SK-N-SH (cell line): ENCODE measurements at regions not wholly inside any gene's neighbourhood (a gene's known extent, or its start where the extent isn't known, plus 50 kb on each side); places are given as distances from the start of the nearest gene placed in this dataset.

Experiments used
- CTCF ChIA-PET: fragments of 300-600, 350-600 bp; formaldehyde crosslinking; extraction: SDS; loops from one replicate; lab custom pipeline; 2021; lab: Yijun Ruan, JAX
- POLR2A ChIA-PET: fragments of 350-600 bp; sonication (Branson Sonifier 250); formaldehyde crosslinking; extraction: SDS; loops from one replicate; lab custom pipeline; 2020; ENCODE audit warnings: antibody characterized with exemption, inconsistent platforms; lab: Yijun Ruan, JAX
- DNase-seq: peaks from one replicate; pipeline ENCODE4 v3.0.0; 2012
- H2AFZ ChIP-seq: fragments of 200-600 bp; sonication (generic); 2 replicates; pipeline ENCODE4 v1.8.1; 2016; ENCODE audit warnings: antibody characterized with exemption, mild to moderate bottlenecking, low read depth
- H3F3A ChIP-seq: fragments of 200-600 bp; sonication (generic); replicated peaks from 2 replicates; pipeline ENCODE3; 2016; ENCODE audit warnings: antibody characterized with exemption, mild to moderate bottlenecking; ENCODE audit not compliant: insufficient read depth
- H3K27ac ChIP-seq, 2 experiments: fragments of 200-500 bp in 1 of 2; fragments of 200-600 bp in 1 of 2; sonication (Bioruptor generic) in 1 of 2; sonication (generic), shearing (Covaris generic) in 1 of 2; 2 replicates each; pipeline versions ENCODE4 v1.5.1 to v1.6.1; 2014 to 2016; ENCODE audit warnings: low read depth in 2 of 2, inconsistent platforms in 1 of 2, low read length in 1 of 2, mild to moderate bottlenecking in 1 of 2, mixed read lengths in 1 of 2
- H3K27me3 ChIP-seq: fragments of 200-600 bp; sonication (generic), shearing (Covaris generic); 2 replicates; pipeline ENCODE4 v1.6.1; 2016; ENCODE audit warnings: mixed run types; ENCODE audit not compliant: insufficient read depth
- H3K36me3 ChIP-seq, 2 experiments: fragments of 200-500 bp in 1 of 2; fragments of 200-600 bp in 1 of 2; sonication (Bioruptor generic) in 1 of 2; sonication (generic) in 1 of 2; replicated peaks in 1 of 2; 2 replicates each; pipeline versions ENCODE3 to v1.5.1; 2014 to 2016; ENCODE audit warnings: low read length in 1 of 2, mild to moderate bottlenecking in 1 of 2; ENCODE audit not compliant: insufficient read depth in 2 of 2, control insufficient read depth in 1 of 2
- H3K4me1 ChIP-seq, 2 experiments: fragments of 200-500 bp in 1 of 2; fragments of 200-600 bp in 1 of 2; sonication (Bioruptor generic) in 1 of 2; sonication (generic), shearing (Covaris generic) in 1 of 2; 2 replicates each; pipeline versions ENCODE4 v1.5.1 to v1.6.1; 2014 to 2016; ENCODE audit warnings: low read depth in 1 of 2, low read length in 1 of 2, mixed run types in 1 of 2; ENCODE audit not compliant: insufficient read depth in 2 of 2, control insufficient read depth in 1 of 2
- H3K4me2 ChIP-seq: fragments of 200-600 bp; sonication (generic), shearing (Covaris generic); 2 replicates; pipeline ENCODE4 v1.6.1; 2017; ENCODE audit warnings: mixed run types
- H3K4me3 ChIP-seq, 2 experiments: fragments of 200-500 bp in 1 of 2; fragments of 200-600 bp in 1 of 2; sonication (Bioruptor generic) in 1 of 2; sonication (generic), shearing (Covaris generic) in 1 of 2; 2 replicates each; pipeline versions ENCODE4 v1.5.1 to v1.8.1; 2014 to 2016; ENCODE audit warnings: low read depth in 2 of 2, inconsistent platforms in 1 of 2, low read length in 1 of 2, mild to moderate bottlenecking in 1 of 2, mixed read lengths in 1 of 2, moderate library complexity in 1 of 2
- H3K79me2 ChIP-seq: fragments of 200-600 bp; sonication (generic); 2 replicates; pipeline ENCODE4 v1.8.1; 2017; ENCODE audit warnings: mild to moderate bottlenecking; ENCODE audit not compliant: insufficient read depth
- H3K9ac ChIP-seq: fragments of 200-600 bp; sonication (generic); 2 replicates; pipeline ENCODE4 v1.6.1; 2017; ENCODE audit warnings: mixed run types
- H3K9me2 ChIP-seq: fragments of 200-600 bp; sonication (generic); 2 replicates; pipeline ENCODE4 v1.6.1; 2017; ENCODE audit warnings: mixed run types
- H3K9me3 ChIP-seq: fragments of 200-600 bp; sonication (generic); 2 replicates; pipeline ENCODE4 v1.6.1; 2017; ENCODE audit warnings: mixed run types, mild to moderate bottlenecking, moderate library complexity
- H4K20me1 ChIP-seq: fragments of 200-600 bp; sonication (generic); 2 replicates; pipeline ENCODE4 v1.6.1; 2017; ENCODE audit warnings: mild to moderate bottlenecking, mixed run types; ENCODE audit not compliant: insufficient read depth
- ELF1 ChIP-seq: IDR thresholded peaks from 2 replicates; pipeline ENCODE4 v1.4.0; 2012
- EP300 ChIP-seq, 2 experiments: IDR thresholded peaks; 2 replicates each; pipeline versions ENCODE4 v1.4.0 to v1.6.1; 2012; ENCODE audit warnings: borderline replicate concordance in 1 of 2, low read depth in 1 of 2, low read length in 1 of 2
- EZH2phosphoT487 ChIP-seq: fragments of 200-600 bp; sonication (generic); IDR thresholded peaks from 2 replicates; pipeline ENCODE4 v1.6.1; 2017; ENCODE audit warnings: low read depth, mixed run types, mild to moderate bottlenecking, antibody characterized with exemption, moderate library complexity, borderline replicate concordance
- FOSL2 ChIP-seq: IDR thresholded peaks from 2 replicates; pipeline ENCODE4 v1.4.0; 2012; ENCODE audit warnings: low read depth, mild to moderate bottlenecking, moderate library complexity, borderline replicate concordance
- FOXJ3 ChIP-seq: sonication (generic); formaldehyde crosslinking; IDR thresholded peaks from 2 replicates; pipeline ENCODE4 v1.5.1; 2020; ENCODE audit warnings: mild to moderate bottlenecking, missing genetic modification reagents
- FOXM1 ChIP-seq: IDR thresholded peaks from 2 replicates; pipeline ENCODE4 v1.4.0; 2012; ENCODE audit warnings: low read depth, mild to moderate bottlenecking
- GATA2 ChIP-seq: sonication (generic); formaldehyde crosslinking; IDR thresholded peaks from 2 replicates; pipeline ENCODE4 v1.5.0; 2020; ENCODE audit warnings: mild to moderate bottlenecking, missing genetic modification reagents
- MXI1 ChIP-seq: IDR thresholded peaks from 2 replicates; pipeline ENCODE4 v1.6.1; 2012; ENCODE audit warnings: mild to moderate bottlenecking, low read depth, low read length, improper control_type of control experiment
- RXRA ChIP-seq: IDR thresholded peaks from 2 replicates; pipeline ENCODE4 v1.4.0; 2012; ENCODE audit warnings: low read depth, mild to moderate bottlenecking, borderline replicate concordance
- SMC3 ChIP-seq: IDR thresholded peaks from 2 replicates; pipeline ENCODE4 v1.6.1; 2012; ENCODE audit warnings: low read depth, low read length, improper control_type of control experiment
- TAF1 ChIP-seq: IDR thresholded peaks from 2 replicates; pipeline ENCODE4 v1.6.1; 2012; ENCODE audit warnings: low read depth, mild to moderate bottlenecking, low read length, moderate library complexity, borderline replicate concordance
- YY1 ChIP-seq: IDR thresholded peaks from 2 replicates; pipeline ENCODE4 v1.4.0; 2012; ENCODE audit warnings: low read depth, mild to moderate bottlenecking
- TF ChIP-seq, protein P1 (sequence below): fragments of 200-600 bp; sonication (generic); IDR thresholded peaks from 2 replicates; pipeline ENCODE4 v1.6.1; 2017; ENCODE audit warnings: antibody characterized with exemption, mild to moderate bottlenecking, moderate library complexity
- TF ChIP-seq, protein P2 (sequence below): fragments of 150-350 bp; IDR thresholded peaks from 2 replicates; pipeline ENCODE4 v1.6.1; 2017; ENCODE audit warnings: antibody characterized with exemption, low read length, low read depth, borderline replicate concordance

- Histone ChIP-seq H3F3A (no peaks in the 10 kb centered on the region), H3K27ac (no peak overlapping the region), H4K20me1 (no peaks in the 10 kb centered on the region), H3K4me1 (no peaks in the 10 kb centered on the region), H2AFZ (no peak overlapping the region), H3K4me2 (no peak overlapping the region), H3K9ac (no peak overlapping the region), H3K79me2 (no peaks in the 10 kb centered on the region), H3K27me3 (no peaks in the 10 kb centered on the region; the same call in 1 of the 2 replicates), H3K9me2 (no peaks in the 10 kb centered on the region), H3K9me3 (no peaks in the 10 kb centered on the region), H3K36me3 (no peaks in the 10 kb centered on the region), H3K4me3 (no peak overlapping the region)
- POLR2A ChIA-PET: no interaction called here
- CTCF ChIA-PET: no interaction called here
- TF ChIP-seq, protein P1, sequence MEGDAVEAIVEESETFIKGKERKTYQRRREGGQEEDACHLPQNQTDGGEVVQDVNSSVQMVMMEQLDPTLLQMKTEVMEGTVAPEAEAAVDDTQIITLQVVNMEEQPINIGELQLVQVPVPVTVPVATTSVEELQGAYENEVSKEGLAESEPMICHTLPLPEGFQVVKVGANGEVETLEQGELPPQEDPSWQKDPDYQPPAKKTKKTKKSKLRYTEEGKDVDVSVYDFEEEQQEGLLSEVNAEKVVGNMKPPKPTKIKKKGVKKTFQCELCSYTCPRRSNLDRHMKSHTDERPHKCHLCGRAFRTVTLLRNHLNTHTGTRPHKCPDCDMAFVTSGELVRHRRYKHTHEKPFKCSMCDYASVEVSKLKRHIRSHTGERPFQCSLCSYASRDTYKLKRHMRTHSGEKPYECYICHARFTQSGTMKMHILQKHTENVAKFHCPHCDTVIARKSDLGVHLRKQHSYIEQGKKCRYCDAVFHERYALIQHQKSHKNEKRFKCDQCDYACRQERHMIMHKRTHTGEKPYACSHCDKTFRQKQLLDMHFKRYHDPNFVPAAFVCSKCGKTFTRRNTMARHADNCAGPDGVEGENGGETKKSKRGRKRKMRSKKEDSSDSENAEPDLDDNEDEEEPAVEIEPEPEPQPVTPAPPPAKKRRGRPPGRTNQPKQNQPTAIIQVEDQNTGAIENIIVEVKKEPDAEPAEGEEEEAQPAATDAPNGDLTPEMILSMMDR: no peak
- TF ChIP-seq FOSL2 (no peak), MXI1 (no peak), FOXJ3 (CRISPR knock-in tag) (no peak), RXRA (no peak), FOXM1 (no peak), ELF1 (no peak), GATA2 (CRISPR knock-in tag) (no peak), EP300 (IDR thresholded peaks at IDR 0.05; ENCODE audit: borderline replicate concordance in 1 of 2, low read depth in 1 of 2, low read length in 1 of 2) (no peak), SMC3 (no peak), EZH2phosphoT487 (no peak), TAF1 (no peak)
- no peak for DNase-seq
These were observed 1226.5 kb downstream of the C4orf33 start for GRCh38 chr4:130322439-130322838.

- Histone ChIP-seq H3K9me3 (no peaks in the 10 kb centered on the region), H3K4me1 (no peaks in the 10 kb centered on the region)
- POLR2A ChIA-PET: no interaction called here
- TF ChIP-seq EP300 (IDR thresholded peaks at IDR 0.05; ENCODE audit: borderline replicate concordance in 1 of 2, low read depth in 1 of 2, low read length in 1 of 2) (no peak), FOXM1 (no peak), YY1 (no peak), SMC3 (no peak)
- TF ChIP-seq, protein P1: no peak
- TF ChIP-seq, protein P2, sequence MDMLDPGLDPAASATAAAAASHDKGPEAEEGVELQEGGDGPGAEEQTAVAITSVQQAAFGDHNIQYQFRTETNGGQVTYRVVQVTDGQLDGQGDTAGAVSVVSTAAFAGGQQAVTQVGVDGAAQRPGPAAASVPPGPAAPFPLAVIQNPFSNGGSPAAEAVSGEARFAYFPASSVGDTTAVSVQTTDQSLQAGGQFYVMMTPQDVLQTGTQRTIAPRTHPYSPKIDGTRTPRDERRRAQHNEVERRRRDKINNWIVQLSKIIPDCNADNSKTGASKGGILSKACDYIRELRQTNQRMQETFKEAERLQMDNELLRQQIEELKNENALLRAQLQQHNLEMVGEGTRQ: no peak
- TF ChIP-seq, all 33 proteins: peak for 0
- no peak overlapping the region for H2AFZ ChIP-seq
- H3K9ac ChIP-seq: no peak overlapping the region
- no peaks in the 10 kb centered on the region for H4K20me1 ChIP-seq
- no peaks in the 10 kb centered on the region for H3K27me3 ChIP-seq
- H3K79me2 ChIP-seq: no peaks in the 10 kb centered on the region
- H3K4me2 ChIP-seq: no peak overlapping the region
- H3F3A ChIP-seq: no peaks in the 10 kb centered on the region
- DNase-seq: no peak
- H3K4me3 ChIP-seq: no peak overlapping the region
- no peak overlapping the region for H3K27ac ChIP-seq
- CTCF ChIA-PET: interaction anchor here (0.7 to 1.7 kb wide), 3 partner anchors 8 to 452 kb away, joined by 3 to 5 read pairs (median 4); no protein-coding TSS in a partner anchor
- H3K9me2 ChIP-seq: no peaks in the 10 kb centered on the region
- no peaks in the 10 kb centered on the region for H3K36me3 ChIP-seq
These were observed 1233.1 kb downstream of the C4orf33 start for GRCh38 chr4:130329036-130329435.
